Adipocyte (in vitro differentiated cells): ENCODE measurements at regions not wholly inside any gene's neighbourhood (a gene's known extent, or its start where the extent isn't known, plus 50 kb on each side); places are given as distances from the start of the nearest gene placed in this dataset.
A peak's percentile ranks its signal among the peaks of the same experiment; 100 is the strongest.

Experiments used
- DNase-seq: peaks from one replicate; pipeline ENCODE4 v3.0.0-alpha.2; 2015; ENCODE audit warnings: low read depth
- H3K27me3 ChIP-seq: replicated peaks from 2 replicates; pipeline ENCODE4 v1.7.0; 2013; ENCODE audit warnings: mild to moderate bottlenecking, low read length, moderate library complexity; ENCODE audit not compliant: control insufficient read depth, insufficient read depth
- H3K36me3 ChIP-seq: 2 replicates; pipeline ENCODE4 v1.7.0; 2013; ENCODE audit warnings: low read length, mild to moderate bottlenecking, moderate library complexity; ENCODE audit not compliant: control insufficient read depth, insufficient read depth, severe bottlenecking
- H3K4me1 ChIP-seq: 2 replicates; pipeline ENCODE4 v1.7.0; 2013; ENCODE audit warnings: mild to moderate bottlenecking, low read length, moderate library complexity; ENCODE audit not compliant: control insufficient read depth, insufficient read depth
- H3K4me3 ChIP-seq: 2 replicates; pipeline ENCODE4 v1.7.0; 2013; ENCODE audit warnings: mild to moderate bottlenecking, low read length, moderate library complexity
- H3K9ac ChIP-seq: 2 replicates; pipeline ENCODE4 v1.7.0; 2013; ENCODE audit warnings: mild to moderate bottlenecking, low read length, moderate library complexity
- H3K9me3 ChIP-seq: 2 replicates; pipeline ENCODE4 v1.7.0; 2013; ENCODE audit warnings: mild to moderate bottlenecking, low read length, moderate library complexity; ENCODE audit not compliant: control insufficient read depth

DNA sequence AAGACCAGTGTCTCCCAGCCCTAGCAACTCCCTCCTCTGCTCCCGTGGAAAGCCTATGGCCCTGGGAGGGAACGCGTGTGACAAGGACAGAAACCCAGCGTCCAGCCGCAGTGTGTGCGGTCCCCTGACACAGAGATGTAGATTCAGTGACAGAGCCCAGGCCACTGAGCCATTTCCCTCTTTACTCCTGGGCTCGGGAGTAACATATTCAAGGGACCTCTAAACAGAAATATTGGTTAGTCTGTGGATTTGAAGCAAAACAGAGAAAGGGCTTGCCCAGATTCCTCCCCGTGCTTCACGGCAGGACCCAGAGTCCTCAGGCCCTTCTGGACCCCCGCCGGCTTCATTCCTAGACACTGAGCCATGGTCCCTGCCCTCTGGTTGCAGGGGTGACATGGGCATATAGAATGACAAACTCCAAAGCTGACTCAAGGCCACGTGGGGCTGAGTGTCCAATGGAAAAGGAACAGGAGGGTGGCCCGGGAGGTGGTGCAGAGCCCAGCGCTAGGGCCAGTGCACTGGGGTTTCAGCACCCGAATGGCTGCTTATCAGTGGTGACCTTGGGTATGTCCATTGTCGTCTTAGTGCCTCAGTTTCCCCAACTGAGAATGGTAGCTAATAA lies 248.2 kb downstream of the QKI start:
- H3K9ac ChIP-seq: no peak overlapping the region
- H3K36me3 ChIP-seq: no peaks in the 10 kb centered on the region
- H3K4me1 ChIP-seq: peaks cover 7% of the 10 kb centered on the region
- no peak overlapping the region for H3K4me3 ChIP-seq
- H3K27me3 ChIP-seq: no peaks in the 10 kb centered on the region
- H3K9me3 ChIP-seq: no peaks in the 10 kb centered on the region
- no peak for DNase-seq

DNA sequence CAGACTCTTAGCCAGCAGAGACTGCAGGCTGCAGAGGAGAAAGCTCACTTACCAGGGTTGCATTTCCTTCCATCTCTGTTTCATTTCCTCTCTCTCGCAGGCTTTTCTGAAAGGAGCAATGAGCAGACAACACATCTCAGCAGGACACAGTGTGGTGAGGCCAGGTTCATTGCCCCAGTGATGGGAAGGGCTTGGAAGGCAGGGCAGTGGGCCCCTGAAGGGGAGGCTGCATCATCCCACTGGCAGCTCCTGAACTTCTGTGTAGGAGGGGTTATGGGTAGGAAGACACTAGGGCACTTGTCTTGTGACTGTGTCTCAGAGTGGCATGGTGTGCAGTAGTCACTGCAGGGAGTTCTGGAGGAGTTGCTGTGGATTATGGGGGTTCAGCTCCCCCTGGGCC lies 246.8 kb downstream of the QKI start:
- Histone ChIP-seq H3K4me3 (no peak overlapping the region), H3K4me1 (peaks cover 4% of the 10 kb centered on the region), H3K27me3 (no peaks in the 10 kb centered on the region), H3K9ac (no peak overlapping the region), H3K9me3 (no peaks in the 10 kb centered on the region), H3K36me3 (no peaks in the 10 kb centered on the region)
- DNase-seq: no peak

DNA sequence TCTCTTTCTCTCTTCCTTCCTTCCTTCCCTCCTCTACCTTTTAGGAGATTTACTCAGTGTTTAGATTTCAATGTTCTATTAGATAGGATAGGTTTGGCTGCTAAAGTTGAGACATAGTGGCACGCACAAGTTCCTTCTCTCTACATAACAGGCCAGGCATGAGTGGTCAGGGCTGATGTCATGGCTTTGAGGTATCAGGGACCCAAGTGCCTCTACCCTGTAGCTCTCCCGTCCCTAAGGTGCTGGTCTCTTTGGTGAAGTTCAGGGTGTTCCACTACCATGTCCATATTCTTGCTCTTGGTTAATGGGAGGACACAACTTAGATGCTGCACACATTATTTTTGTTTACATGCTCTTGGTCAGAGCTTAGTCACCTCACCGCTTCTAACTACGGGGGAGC lies 245.3 kb downstream of the QKI start:
- no peaks in the 10 kb centered on the region for H3K27me3 ChIP-seq
- H3K9ac ChIP-seq: no peak overlapping the region
- no peaks in the 10 kb centered on the region for H3K9me3 ChIP-seq
- no peak overlapping the region for H3K4me3 ChIP-seq
- H3K4me1 ChIP-seq: peaks cover 4% of the 10 kb centered on the region
- DNase-seq: no peak
- H3K36me3 ChIP-seq: no peaks in the 10 kb centered on the region

DNA sequence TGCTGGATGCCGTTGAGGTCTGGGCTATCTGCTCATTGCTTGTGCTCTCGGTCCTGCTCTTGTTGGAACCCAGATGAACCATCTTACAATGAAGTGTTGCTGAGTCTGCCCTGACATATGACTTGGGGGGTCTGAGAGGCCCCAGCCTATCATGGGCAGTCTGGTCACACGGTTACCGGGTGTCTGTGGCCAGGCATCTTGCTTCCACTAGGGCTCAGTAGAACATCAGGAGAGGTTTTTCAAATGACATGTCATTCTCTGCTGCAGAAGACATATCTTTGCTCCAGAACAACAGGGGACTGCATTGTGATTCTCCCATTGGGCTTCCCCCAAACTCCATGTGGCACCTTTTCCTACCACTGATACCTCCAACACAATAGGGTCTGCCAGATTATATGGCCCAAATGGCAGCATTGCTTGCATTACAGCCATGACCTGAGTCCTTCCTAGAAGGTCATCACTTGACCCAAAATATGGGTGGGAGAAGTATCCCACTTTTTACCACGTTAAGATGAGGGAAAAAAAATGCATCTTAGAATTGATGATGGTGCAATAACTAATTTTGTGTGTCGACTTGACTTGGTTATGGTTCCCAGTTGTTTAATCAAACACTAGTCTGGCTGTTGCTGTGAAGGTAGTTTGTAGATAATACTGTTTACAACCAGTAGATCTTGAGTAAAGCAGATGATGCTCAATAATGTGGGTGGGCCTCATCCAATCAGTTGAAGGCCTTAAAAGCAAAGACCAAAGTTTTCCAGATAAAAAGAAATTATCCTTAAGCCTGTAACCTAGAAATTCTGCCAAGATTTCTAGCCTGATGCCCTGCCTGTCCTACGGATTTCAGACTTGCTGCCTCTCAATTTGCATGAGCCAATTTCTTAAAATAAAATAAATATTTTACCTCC lies 241.0 kb downstream of the QKI start:
- H3K4me1 ChIP-seq: peaks cover 37% of the 10 kb centered on the region
- no peaks in the 10 kb centered on the region for H3K9me3 ChIP-seq
- H3K27me3 ChIP-seq: no peaks in the 10 kb centered on the region
- no peaks in the 10 kb centered on the region for H3K36me3 ChIP-seq
- no peak overlapping the region for H3K9ac ChIP-seq
- no peak overlapping the region for H3K4me3 ChIP-seq
- DNase-seq: no peak

DNA sequence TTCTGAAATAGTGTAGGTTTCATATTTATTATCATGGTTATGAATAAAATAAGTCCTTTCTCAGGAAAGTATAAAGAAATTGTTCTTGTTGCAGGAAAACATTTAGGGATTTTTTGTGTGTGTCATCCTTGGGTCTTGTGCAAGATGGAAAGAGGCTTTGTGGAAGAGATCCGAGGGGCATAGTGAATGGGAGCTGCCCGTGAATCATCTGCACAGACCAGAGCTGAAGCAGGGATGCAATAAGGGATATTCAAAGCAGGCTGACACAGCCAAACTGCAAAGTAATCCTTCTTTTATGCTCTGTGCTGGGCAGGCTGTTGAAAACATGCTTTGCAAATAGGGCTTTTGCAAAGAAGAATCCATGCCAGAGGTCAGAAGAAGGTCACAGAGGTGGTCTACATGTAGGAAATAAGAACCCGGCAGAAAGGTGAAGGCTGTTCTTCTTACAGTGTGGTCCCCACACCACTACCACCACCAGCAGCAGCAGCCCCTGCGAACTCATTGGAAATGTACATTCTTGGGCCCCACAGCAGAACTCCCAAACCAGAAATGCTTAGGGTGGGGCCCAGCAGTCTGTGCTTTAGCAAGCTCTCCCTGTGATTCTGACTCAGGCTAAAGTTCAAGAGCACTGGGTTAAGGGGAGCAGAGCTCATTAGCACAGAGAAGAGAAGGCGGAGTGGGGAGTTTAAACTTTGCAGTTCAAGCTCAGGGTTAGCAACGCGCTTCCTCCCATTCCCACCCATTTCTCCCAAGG lies 237.6 kb downstream of the QKI start:
- DNase-seq: peak; percentile 58
- H3K4me1 ChIP-seq: peaks cover 39% of the 10 kb centered on the region
- H3K9me3 ChIP-seq: no peaks in the 10 kb centered on the region
- H3K4me3 ChIP-seq: peak overlapping the region; percentile 58
- H3K27me3 ChIP-seq: no peaks in the 10 kb centered on the region
- peak overlapping the region; percentile 86 for H3K9ac ChIP-seq
- H3K36me3 ChIP-seq: no peaks in the 10 kb centered on the region

DNA sequence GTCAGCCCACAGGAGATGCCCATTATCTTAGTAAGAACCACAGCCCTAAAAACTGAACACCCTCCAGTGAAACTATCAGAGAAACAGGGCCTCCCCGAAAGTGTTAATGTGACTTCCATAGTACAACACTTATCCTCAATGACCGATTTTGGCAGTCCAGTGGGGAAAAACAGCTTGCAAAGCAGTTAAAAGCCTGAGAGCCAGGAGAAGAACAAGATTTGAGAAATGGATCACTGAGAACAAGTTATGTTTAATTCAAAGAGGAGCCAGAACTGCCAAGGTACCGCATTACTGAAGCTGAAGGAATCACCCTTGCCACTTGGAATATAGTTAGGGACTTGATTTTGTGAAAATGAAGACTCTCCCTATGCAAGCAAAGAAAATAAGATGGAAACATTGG lies 236.9 kb downstream of the QKI start:
- Histone ChIP-seq H3K36me3 (no peaks in the 10 kb centered on the region), H3K4me1 (peaks cover 40% of the 10 kb centered on the region), H3K27me3 (no peaks in the 10 kb centered on the region), H3K9me3 (no peaks in the 10 kb centered on the region), H3K4me3 (peak overlapping the region; percentile 38), H3K9ac (peak overlapping the region; percentile 67)
- DNase-seq: no peak

DNA sequence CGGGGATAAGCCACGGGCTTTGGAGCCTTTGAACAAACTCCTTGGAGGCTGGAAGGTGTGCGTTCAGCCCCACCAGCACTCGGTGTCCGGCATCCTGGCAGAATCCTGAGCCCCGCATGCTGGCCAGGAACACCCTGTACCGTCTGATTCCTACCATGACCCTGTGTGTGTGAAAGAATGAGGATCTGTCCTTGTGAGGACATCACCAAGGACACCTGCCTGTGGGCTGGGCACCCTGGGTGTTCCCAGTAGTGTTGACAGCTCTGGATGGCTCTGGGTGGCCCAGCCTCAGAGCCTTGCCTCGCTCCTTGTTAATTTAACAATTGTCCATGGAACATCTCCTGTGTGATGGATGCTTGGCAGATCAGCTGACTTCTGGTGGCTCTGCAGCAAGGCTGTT lies 234.3 kb downstream of the QKI start:
- no peak for DNase-seq
- H3K4me3 ChIP-seq: no peak overlapping the region
- no peak overlapping the region for H3K9ac ChIP-seq
- H3K27me3 ChIP-seq: no peaks in the 10 kb centered on the region
- no peaks in the 10 kb centered on the region for H3K9me3 ChIP-seq
- H3K4me1 ChIP-seq: peaks cover 37% of the 10 kb centered on the region
- H3K36me3 ChIP-seq: no peaks in the 10 kb centered on the region

DNA sequence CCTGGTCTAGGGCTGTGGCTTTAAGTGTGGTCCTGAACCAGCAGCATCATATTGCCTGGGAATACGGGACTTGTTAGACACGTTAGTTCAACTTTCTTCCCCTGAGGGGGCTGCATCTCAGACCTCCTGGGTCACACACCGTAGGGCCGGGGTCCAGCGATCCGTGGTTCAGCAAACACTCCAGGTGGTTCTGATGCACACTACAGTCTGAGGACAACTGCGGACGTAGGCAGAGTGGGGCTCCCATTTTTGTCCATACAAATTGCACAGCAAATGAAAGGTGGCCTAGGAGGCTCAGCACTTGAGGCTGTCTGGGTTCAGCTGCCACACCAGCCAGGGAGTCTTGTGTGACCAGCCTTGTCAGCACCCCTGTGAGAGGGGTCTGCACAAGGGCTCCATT lies 233.1 kb downstream of the QKI start:
- H3K9ac ChIP-seq: no peak overlapping the region

DNA sequence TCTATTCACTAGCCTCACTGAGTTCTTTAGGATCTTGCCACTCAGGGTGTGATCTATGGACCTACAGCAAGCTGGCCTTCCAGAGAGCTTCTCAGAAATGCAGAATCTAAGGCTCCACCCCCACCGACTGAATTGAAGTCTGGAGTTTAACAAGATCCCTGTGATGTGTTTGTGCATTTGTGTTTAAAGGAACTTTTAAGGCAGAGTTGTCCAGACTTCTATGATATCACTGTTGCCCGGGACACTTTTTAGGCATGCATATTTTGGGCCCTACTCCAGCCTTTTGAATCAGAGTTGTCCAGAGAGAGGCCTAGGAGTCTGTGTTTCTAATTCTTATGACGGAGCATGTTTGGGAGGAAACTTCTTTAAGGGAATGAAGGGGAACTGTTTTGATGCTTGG lies 232.3 kb downstream of the QKI start:
- Histone ChIP-seq H3K9ac (no peak overlapping the region), H3K4me3 (no peak overlapping the region), H3K27me3 (no peaks in the 10 kb centered on the region), H3K9me3 (no peaks in the 10 kb centered on the region), H3K4me1 (peaks cover 17% of the 10 kb centered on the region), H3K36me3 (no peaks in the 10 kb centered on the region)
- DNase-seq: peak; percentile 18

More for the DNA sequence above, 233.1 kb downstream of the QKI start:
- DNase-seq: no peak
- H3K36me3 ChIP-seq: no peaks in the 10 kb centered on the region
- no peaks in the 10 kb centered on the region for H3K9me3 ChIP-seq
- H3K4me3 ChIP-seq: no peak overlapping the region
- peaks cover 24% of the 10 kb centered on the region for H3K4me1 ChIP-seq
- H3K27me3 ChIP-seq: no peaks in the 10 kb centered on the region

DNA sequence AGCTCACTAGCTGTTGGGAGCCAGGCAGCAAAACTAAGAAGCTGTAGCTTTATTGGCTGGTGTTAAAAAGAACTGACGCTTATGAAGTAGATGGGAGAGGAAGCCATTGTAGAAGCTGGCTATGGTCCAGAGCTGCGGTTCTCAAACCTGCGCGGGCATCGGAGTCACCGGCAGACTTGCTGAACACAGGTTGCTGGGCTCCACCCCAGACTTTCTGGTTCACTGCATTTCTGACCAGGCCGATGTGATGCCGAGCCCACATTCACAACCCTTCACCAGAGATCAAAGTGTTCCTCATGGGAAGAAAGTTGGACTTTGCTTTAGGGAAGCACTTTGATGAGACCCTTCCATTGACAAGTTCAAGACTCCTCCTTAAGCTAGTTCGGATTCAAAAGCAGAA lies 231.6 kb downstream of the QKI start:
- H3K9ac ChIP-seq: no peak overlapping the region
- no peak for DNase-seq
- H3K36me3 ChIP-seq: no peaks in the 10 kb centered on the region
- H3K4me1 ChIP-seq: peaks cover 9% of the 10 kb centered on the region
- H3K27me3 ChIP-seq: no peaks in the 10 kb centered on the region
- H3K4me3 ChIP-seq: no peak overlapping the region
- H3K9me3 ChIP-seq: no peaks in the 10 kb centered on the region

DNA sequence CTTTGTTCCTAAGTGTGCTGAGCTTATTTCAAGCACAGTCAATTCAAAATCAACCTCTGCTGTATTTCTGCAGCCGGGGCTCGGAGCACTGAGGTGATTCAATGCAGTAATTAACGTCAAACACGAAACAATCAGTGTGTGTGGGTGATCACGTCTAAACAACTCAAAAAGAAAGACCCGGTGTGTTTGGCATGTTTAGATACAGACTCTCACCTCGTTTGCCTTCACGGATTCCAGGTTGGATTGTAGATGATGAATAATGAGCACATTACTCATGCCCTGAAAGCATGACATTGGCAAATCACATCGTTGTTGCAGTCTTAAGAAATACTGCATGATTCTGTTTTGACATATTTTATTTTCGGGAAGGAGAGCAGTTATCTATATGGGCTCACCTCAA lies 231.0 kb downstream of the QKI start:
- no peak for DNase-seq
- peaks cover 4% of the 10 kb centered on the region for H3K4me1 ChIP-seq
- H3K4me3 ChIP-seq: no peak overlapping the region
- H3K27me3 ChIP-seq: no peaks in the 10 kb centered on the region
- H3K9ac ChIP-seq: no peak overlapping the region
- no peaks in the 10 kb centered on the region for H3K36me3 ChIP-seq
- no peaks in the 10 kb centered on the region for H3K9me3 ChIP-seq
